ENCODE measurements at regions not wholly inside any gene's neighbourhood (a gene's known extent, or its start where the extent isn't known, plus 50 kb on each side); places are given as distances from the start of the nearest gene placed in this dataset.

GRCh38 chr9:108095496-108095895, 605.9 kb upstream of the KLF4 start:
- intact Hi-C loops (cut with micrococcal nuclease): no loop called here
- Histone ChIP-seq H3K9me3 (replicated peaks in 1 of 2; ENCODE audit: control insufficient read depth in 1 of 2, insufficient read depth in 1 of 2, low read length in 2 of 2) (peaks cover 4 to 8% of the 10 kb centered on the region in 2 donors), H3K4me2 (replicated peaks; ENCODE audit: extremely low read depth, low read length, poor library complexity, severe bottlenecking) (no peak overlapping the region), H3K4me1 (ENCODE audit: control insufficient read depth in 1 of 2, insufficient read depth in 2 of 2, low read length in 2 of 2) (no peaks in the 10 kb centered on the region), H3K27ac (ENCODE audit: low read depth in 1 of 2, low read length in 2 of 2) (no peak overlapping the region), H2AFZ (ENCODE audit: insufficient read depth, low read depth, low read length, poor library complexity, severe bottlenecking) (no peak overlapping the region), H3K79me2 (ENCODE audit: insufficient read depth, low read length) (no peaks in the 10 kb centered on the region), H3K9ac (ENCODE audit: insufficient read depth, low read length, poor library complexity, severe bottlenecking) (no peak overlapping the region), H3K27me3 (ENCODE audit: control insufficient read depth in 2 of 2, insufficient read depth in 2 of 2, low read length in 2 of 2) (no peaks in the 10 kb centered on the region), H3K36me3 (replicated peaks in 1 of 2; ENCODE audit: control insufficient read depth in 1 of 2, insufficient read depth in 2 of 2, low read length in 2 of 2) (no peaks in the 10 kb centered on the region), H4K20me1 (ENCODE audit: insufficient read depth, low read length) (no peaks in the 10 kb centered on the region), H3K4me3 (replicated peaks in 1 of 3; ENCODE audit: low read depth in 2 of 3, low read length in 3 of 3) (no peak overlapping the region)
- H3K4me1 Mint-ChIP-seq: peaks cover 2% of the 10 kb centered on the region
- peaks cover 0 to 11% (median 6%) of the 10 kb centered on the region in 7 donors for H3K9me3 Mint-ChIP-seq
- peaks cover 0 to 3% (median 2%) of the 10 kb centered on the region in 3 donors for H3K27me3 Mint-ChIP-seq (ENCODE audit: low read depth in 3 of 3)
- H3K36me3 Mint-ChIP-seq: peaks cover 0 to 2% of the 10 kb centered on the region in 2 donors
- no peak for TF ChIP-seq CTCF (IDR thresholded peaks at IDR 0.05)
- WGBS (ENCODE audit: insufficient coverage): no CpG with 5 or more reads among the region's 1 CpG
- no peak for DNase-seq
- no peak overlapping the region for H3K4me3 Mint-ChIP-seq
- no peak overlapping the region for H3K27ac Mint-ChIP-seq

- Histone ChIP-seq H4K20me1 (ENCODE audit: insufficient read depth, low read length) (no peaks in the 10 kb centered on the region), H2AFZ (ENCODE audit: insufficient read depth, low read depth, low read length, poor library complexity, severe bottlenecking) (no peak overlapping the region), H3K36me3 (replicated peaks in 1 of 2; ENCODE audit: control insufficient read depth in 1 of 2, insufficient read depth in 2 of 2, low read length in 2 of 2) (no peaks in the 10 kb centered on the region), H3K9me3 (replicated peaks in 1 of 2; ENCODE audit: control insufficient read depth in 1 of 2, insufficient read depth in 1 of 2, low read length in 2 of 2) (peaks cover 4 to 8% of the 10 kb centered on the region in 2 donors), H3K27ac (ENCODE audit: low read depth in 1 of 2, low read length in 2 of 2) (no peak overlapping the region), H3K9ac (ENCODE audit: insufficient read depth, low read length, poor library complexity, severe bottlenecking) (no peak overlapping the region), H3K27me3 (ENCODE audit: control insufficient read depth in 2 of 2, insufficient read depth in 2 of 2, low read length in 2 of 2) (no peaks in the 10 kb centered on the region), H3K4me1 (ENCODE audit: control insufficient read depth in 1 of 2, insufficient read depth in 2 of 2, low read length in 2 of 2) (peaks cover 3 to 6% of the 10 kb centered on the region in 2 donors), H3K79me2 (ENCODE audit: insufficient read depth, low read length) (no peaks in the 10 kb centered on the region), H3K4me3 (replicated peaks in 1 of 3; ENCODE audit: low read depth in 2 of 3, low read length in 3 of 3) (no peak overlapping the region), H3K4me2 (replicated peaks; ENCODE audit: extremely low read depth, low read length, poor library complexity, severe bottlenecking) (no peak overlapping the region)
- DNase-seq: no peak
- Mint-ChIP-seq H3K27me3 (ENCODE audit: low read depth in 3 of 3) (peaks cover 0 to 3% (median 2%) of the 10 kb centered on the region in 3 donors), H3K36me3 (peaks cover 0 to 2% of the 10 kb centered on the region in 2 donors), H3K27ac (no peak overlapping the region), H3K9me3 (peaks cover 0 to 11% (median 6%) of the 10 kb centered on the region in 7 donors), H3K4me1 (peaks cover 4% of the 10 kb centered on the region), H3K4me3 (no peak overlapping the region)
- no peak for TF ChIP-seq CTCF (IDR thresholded peaks at IDR 0.05)
- WGBS (ENCODE audit: insufficient coverage): no CpG with 5 or more reads among the region's 2 CpGs
- intact Hi-C loops (cut with micrococcal nuclease): no loop called here
Measured at GRCh38 chr9:108094676-108094993, 605.1 kb upstream of the KLF4 start.

Measured in CD14-positive monocyte (primary cell).